K562 (cell line): ENCODE measurements at regions not wholly inside any gene's neighbourhood (a gene's known extent, or its start where the extent isn't known, plus 50 kb on each side); places are given as distances from the start of the nearest gene placed in this dataset.

Source experiments
- ATAC-seq: fragments of 200-7000 bp; cut with Tn5 transposase; 3 replicates; pipeline ENCODE4 v1.9.1; 2020; ENCODE audit warnings: moderate library complexity
- BruUV-seq: library from RNA; stranded (reverse); fragments of 400-500 nt; replicated peaks from 2 replicates; lab custom pipeline; 2021; lab: Mats Ljungman, UMichigan
- CTCF ChIA-PET: fragments of 300-600 bp; formaldehyde crosslinking; extraction: SDS; loops from one replicate; lab custom pipeline; 2021; ENCODE audit warnings: low intra/inter-chr PET ratio; lab: Yijun Ruan, JAX
- POLR2A ChIA-PET: fragments of 300-600, 350-650 bp; sonication (Branson Sonifier 250); formaldehyde crosslinking; extraction: SDS; loops from one replicate; lab custom pipeline; 2021; ENCODE audit warnings: antibody characterized with exemption, inconsistent platforms; lab: Yijun Ruan, JAX
- DNase-seq, 4 experiments: peaks; one replicate each; pipeline versions ENCODE4 v3.0.0 to v3.0.0-alpha.2; 2011 to 2018; ENCODE audit warnings: low spot score in 3 of 4, mixed read lengths in 3 of 4; ENCODE audit errors: extremely low read depth in 1 of 4
- FAIRE-seq: peaks from 2 replicates; lab custom pipeline; 2011; peaks lifted over from hg19 to GRCh38; lab: Jason Lieb, UNC
- H2AFZ ChIP-seq: 2 replicates; pipeline ENCODE4 v1.6.0; 2011; ENCODE audit warnings: low read depth, low read length, control low read depth, inconsistent platforms
- H3K27ac ChIP-seq: fragments of 200-600 bp; 3 replicates; pipeline ENCODE4 v1.8.0; 2011; ENCODE audit warnings: low read depth, mild to moderate bottlenecking, control low read depth, inconsistent platforms, low read length, moderate library complexity, mixed read lengths; ENCODE audit errors: extremely low read depth
- H3K27me3 ChIP-seq, 2 experiments: fragments of 300-600 bp in 1 of 2; 2 replicates in 1 of 2; 3 replicates in 1 of 2; pipeline versions ENCODE4 v1.6.0 to v1.8.0; 2011; ENCODE audit warnings: inconsistent platforms in 2 of 2, low read length in 2 of 2, mild to moderate bottlenecking in 1 of 2, mixed read lengths in 1 of 2, moderate library complexity in 1 of 2; ENCODE audit not compliant: control insufficient read depth in 2 of 2, insufficient read depth in 2 of 2
- H3K36me3 ChIP-seq: fragments of 300-600 bp; 3 replicates; pipeline ENCODE4 v1.8.0; 2011; ENCODE audit warnings: mild to moderate bottlenecking, low read length, inconsistent platforms; ENCODE audit not compliant: control insufficient read depth, insufficient read depth
- H3K4me1 ChIP-seq, 2 experiments: fragments of 200-600 bp in 1 of 2; replicated peaks in 1 of 2; 2 replicates in 1 of 2; 3 replicates in 1 of 2; pipeline versions ENCODE4 v1.5.1 to v1.8.0; 2011; ENCODE audit warnings: inconsistent platforms in 2 of 2, low read length in 2 of 2, mild to moderate bottlenecking in 1 of 2, mixed read lengths in 1 of 2, moderate library complexity in 1 of 2; ENCODE audit not compliant: control insufficient read depth in 2 of 2, insufficient read depth in 2 of 2
- H3K4me2 ChIP-seq: 2 replicates; pipeline ENCODE4 v1.6.1; 2011; ENCODE audit warnings: low read length, control low read depth, inconsistent platforms, mixed read lengths; ENCODE audit not compliant: insufficient read depth
- H3K4me3 ChIP-seq: fragments of 200-600 bp; sonication (generic), shearing (Covaris generic); 2 replicates; pipeline ENCODE4 v1.5.1; 2016; ENCODE audit warnings: control low read depth, inconsistent platforms
- H3K79me2 ChIP-seq: fragments of 200-600 bp; 3 replicates; pipeline ENCODE4 v1.8.0; 2011; ENCODE audit warnings: low read length, inconsistent platforms; ENCODE audit not compliant: control insufficient read depth, insufficient read depth
- H3K9ac ChIP-seq, 2 experiments: 2 replicates each; pipeline versions ENCODE4 v1.6.0 to v1.6.1; 2011; ENCODE audit warnings: low read depth in 2 of 2, low read length in 2 of 2, control low read depth in 1 of 2, inconsistent platforms in 1 of 2, mild to moderate bottlenecking in 1 of 2, mixed read lengths in 1 of 2; ENCODE audit not compliant: insufficient read depth in 1 of 2
- H3K9me1 ChIP-seq: one replicate; pipeline ENCODE4 v1.6.0; 2011; ENCODE audit warnings: inconsistent platforms, mild to moderate bottlenecking, low read length, moderate library complexity; ENCODE audit not compliant: control insufficient read depth, insufficient read depth
- H3K9me3 ChIP-seq: replicated peaks from 2 replicates; pipeline ENCODE4 v1.5.1; 2011; ENCODE audit warnings: low read depth, low read length, inconsistent platforms; ENCODE audit not compliant: control insufficient read depth, insufficient read depth
- H4K20me1 ChIP-seq: replicated peaks from 2 replicates; pipeline ENCODE4 v1.6.1; 2011; ENCODE audit warnings: low read length, inconsistent platforms, mixed read lengths; ENCODE audit not compliant: control insufficient read depth, insufficient read depth
- CHD4 ChIP-seq: fragments of 200-600 bp; sonication (generic); IDR thresholded peaks from 3 replicates; pipeline ENCODE4 v1.6.1; 2012; ENCODE audit warnings: low read depth, mild to moderate bottlenecking, mixed read lengths, low read length, inconsistent platforms; ENCODE audit not compliant: insufficient read depth, insufficient replicate concordance, poor library complexity, severe bottlenecking
- CUX1 ChIP-seq: fragments of 200-800 bp; sonication (Bioruptor generic); IDR thresholded peaks from 2 replicates; pipeline ENCODE4 v1.6.1; 2016; ENCODE audit warnings: missing genetic modification characterization, missing compliant biosample characterization
- FOXJ2 ChIP-seq: fragments of 200-800 bp; sonication (Bioruptor generic); IDR thresholded peaks from 2 replicates; pipeline ENCODE4 v1.6.1; 2016; ENCODE audit warnings: missing genetic modification characterization, missing compliant biosample characterization
- POLR2B ChIP-seq: fragments of 450-650 bp; IDR thresholded peaks from 2 replicates; pipeline ENCODE4 v1.6.1; 2018; ENCODE audit warnings: low read depth; ENCODE audit not compliant: partially characterized antibody
- PTRF ChIP-seq: fragments of 450-650 bp; IDR thresholded peaks from 2 replicates; pipeline ENCODE4 v1.6.1; 2016; ENCODE audit warnings: mild to moderate bottlenecking, missing genetic modification characterization, missing compliant biosample characterization
- SRSF7 ChIP-seq: fragments of 200-400 bp; formaldehyde crosslinking; optimal IDR thresholded peaks from 2 replicates; pipeline ENCODE3; 2017; ENCODE audit warnings: mild to moderate bottlenecking, low read depth, low read length
- THAP7 ChIP-seq: fragments of 250-450 bp; sonication (Bioruptor Pico); IDR thresholded peaks from 2 replicates; pipeline ENCODE4 v1.5.0; 2021
- WHSC1 ChIP-seq: IDR thresholded peaks from one replicate; pipeline ENCODE4 v1.6.1; 2012; ENCODE audit warnings: low read length, control low read depth, inconsistent platforms
- ZNF639 ChIP-seq, 2 experiments: fragments of 200-800 bp in 1 of 2; sonication (Bioruptor generic) in 1 of 2; sonication (generic) in 1 of 2; formaldehyde crosslinking in 1 of 2; IDR thresholded peaks in 1 of 2; conservative IDR thresholded peaks in 1 of 2; 2 replicates each; pipeline versions ENCODE4 v1.5.0 to v1.6.1; 2016 to 2020; ENCODE audit warnings: missing compliant biosample characterization in 1 of 2, missing genetic modification characterization in 1 of 2, missing genetic modification reagents in 1 of 2
- ZNF75A ChIP-seq: fragments of 450-650 bp; formaldehyde crosslinking; IDR thresholded peaks from 2 replicates; pipeline ENCODE4 v1.4.0; 2020; ENCODE audit warnings: mild to moderate bottlenecking
- WGBS: fragments of 100-300 bp; shearing (Covaris generic); methylation state at CpG from one replicate; pipeline ENCODE4 v1.1.6; 2016; ENCODE audit warnings: low coverage, mixed read lengths; ENCODE audit not compliant: insufficient coverage; ENCODE audit errors: missing lambda C conversion rate; 5-methylcytosine and 5-hydroxymethylcytosine counted together
- in situ Hi-C: fragments of 300-500 bp; cut with MboI; formaldehyde crosslinking; loops from 4 replicates; pipeline ENCODE4 v1.15.0; 2018; ENCODE audit warnings: inconsistent platforms, mixed read lengths
- intact Hi-C: fragments of 100-400 bp; cut with micrococcal nuclease; formaldehyde crosslinking; loops from 2 replicates; pipeline ENCODE4 v1.14.2; 2022

DNA sequence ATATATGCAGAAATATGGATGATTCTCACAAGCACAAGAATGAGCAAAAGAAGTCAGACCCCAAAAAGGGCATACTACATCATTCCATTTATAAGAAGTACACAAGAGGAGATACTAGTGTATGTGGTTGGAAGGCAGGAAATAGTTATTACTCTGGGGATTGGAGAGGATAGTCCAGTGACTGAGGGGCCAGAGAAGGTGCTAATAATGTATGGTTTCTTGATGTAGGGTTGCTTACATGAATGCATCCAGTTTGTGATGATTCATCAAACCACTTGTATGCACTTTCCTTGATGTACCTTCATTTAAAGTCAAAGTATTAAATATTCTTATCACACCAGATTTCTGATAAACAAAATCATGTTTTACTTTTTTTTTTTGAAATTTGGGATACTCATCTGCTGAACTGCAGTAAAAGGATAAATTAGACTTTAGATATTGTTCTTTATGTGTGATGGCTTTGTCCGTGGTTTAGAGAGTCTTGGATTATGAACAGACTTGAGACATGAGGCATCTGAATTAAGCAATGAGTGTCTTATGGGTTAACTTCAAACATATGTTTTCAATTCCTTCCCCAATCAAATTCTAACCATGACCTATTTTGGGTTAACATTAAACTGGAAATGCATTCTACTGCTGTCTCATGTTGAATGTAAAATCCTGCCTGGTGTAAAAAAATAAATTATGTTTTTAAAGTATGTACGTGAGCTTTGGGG, 171.2 kb downstream of the SEMA6D start (continued):
- TF ChIP-seq ZNF639 (CRISPR knock-in tag; conservative IDR thresholded peaks at IDR 0.05 in 1 of 2, IDR thresholded peaks at IDR 0.05 in 1 of 2) (no peak), WHSC1 (no peak), POLR2B (no peak), SRSF7 (no peak), CHD4 (no peak), FOXJ2 (no peak)
- TF ChIP-seq, all 486 proteins: peak for 0

DNA sequence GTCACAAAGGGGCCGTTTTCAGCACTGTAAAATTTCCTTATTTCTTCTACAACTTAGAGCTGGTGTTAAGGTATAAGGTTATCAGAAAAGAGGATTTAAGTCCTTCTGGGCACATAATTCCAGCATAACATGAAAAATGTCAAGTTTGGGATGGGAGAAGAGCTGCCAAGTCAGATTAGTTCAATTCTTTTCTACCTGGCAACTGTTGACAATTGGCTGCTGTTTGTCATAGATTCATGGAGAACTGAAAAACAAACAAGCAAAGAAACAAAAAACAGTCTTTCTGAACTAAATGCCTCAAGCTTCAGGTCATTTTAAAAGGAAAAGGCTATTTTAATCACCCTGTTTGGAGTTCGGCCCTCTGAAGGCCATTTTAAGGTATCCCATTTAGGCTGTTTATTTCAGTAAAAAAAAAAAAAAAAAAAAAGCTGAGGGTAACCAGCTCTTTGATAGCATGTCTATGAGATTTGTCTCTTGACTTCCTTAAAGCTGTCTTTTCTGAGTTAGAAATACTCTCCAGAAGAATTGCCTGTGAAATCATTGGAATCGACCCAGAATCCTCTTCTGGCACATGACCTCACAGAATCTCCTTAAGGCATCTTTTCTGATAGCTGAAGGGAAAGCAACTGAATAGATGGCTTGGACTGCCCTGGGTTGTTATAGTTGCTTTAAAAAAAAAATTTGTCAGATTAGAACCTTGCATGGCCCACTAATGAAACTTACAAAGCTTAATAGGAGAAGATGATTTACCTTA, 173.3 kb downstream of the SEMA6D start:
- Histone ChIP-seq H3K4me1 (no peaks in the 10 kb centered on the region), H3K9me3 (no peaks in the 10 kb centered on the region), H2AFZ (no peak overlapping the region), H3K9me1 (no peaks in the 10 kb centered on the region), H4K20me1 (no peaks in the 10 kb centered on the region), H3K27me3 (no peaks in the 10 kb centered on the region), H3K4me2 (no peak overlapping the region), H3K36me3 (no peaks in the 10 kb centered on the region), H3K4me3 (no peak overlapping the region), H3K9ac (no peak overlapping the region), H3K27ac (no peak overlapping the region), H3K79me2 (no peaks in the 10 kb centered on the region)
- intact Hi-C loops, result no loop called here
- ChIA-PET POLR2A (no interaction called here), CTCF (no interaction called here)
- DNase-seq (no peak), FAIRE-seq (no peak), ATAC-seq (no peak)
- in situ Hi-C loops, result no loop called here
- BruUV-seq, result no TSS peak
- 0% methylated on average over 3 of the region's 3 CpGs for WGBS
- no peak for TF ChIP-seq CUX1 (CRISPR knock-in tag)
- no peak for TF ChIP-seq ZNF75A (CRISPR knock-in tag)
- no peak for TF ChIP-seq THAP7 (CRISPR knock-in tag)
- no peak for TF ChIP-seq PTRF (tag)
